ENCODE measurements at regions not wholly inside any gene's neighbourhood (a gene's known extent, or its start where the extent isn't known, plus 50 kb on each side); places are given as distances from the start of the nearest gene placed in this dataset.

GRCh38 chr1:239819096-239819495 lies 272.6 kb upstream of the FMN2 start:
- intact Hi-C loops (cut with micrococcal nuclease; ENCODE audit: unreplicated experiment) (no loop called here), in situ Hi-C loops (cut with HindIII; ENCODE audit: low pct_unique_long_range_greater_than_20kb, low sequenced_read_pairs) (no loop called here)
- no peak for TF ChIP-seq POLR2AphosphoS5 (IDR thresholded peaks at IDR 0.05; ENCODE audit: low read depth, low read length)
- no peak for TF ChIP-seq SIN3A (IDR thresholded peaks at IDR 0.05; ENCODE audit: borderline replicate concordance, insufficient read depth, low read depth, low read length)
- no peak; the same call in 1 of the 2 replicates for TF ChIP-seq CTCF (IDR thresholded peaks at IDR 0.05)
- TF ChIP-seq TCF7L2 (IDR thresholded peaks at IDR 0.05; ENCODE audit: low read depth, low read length) = no peak
- TF ChIP-seq, protein P1, sequence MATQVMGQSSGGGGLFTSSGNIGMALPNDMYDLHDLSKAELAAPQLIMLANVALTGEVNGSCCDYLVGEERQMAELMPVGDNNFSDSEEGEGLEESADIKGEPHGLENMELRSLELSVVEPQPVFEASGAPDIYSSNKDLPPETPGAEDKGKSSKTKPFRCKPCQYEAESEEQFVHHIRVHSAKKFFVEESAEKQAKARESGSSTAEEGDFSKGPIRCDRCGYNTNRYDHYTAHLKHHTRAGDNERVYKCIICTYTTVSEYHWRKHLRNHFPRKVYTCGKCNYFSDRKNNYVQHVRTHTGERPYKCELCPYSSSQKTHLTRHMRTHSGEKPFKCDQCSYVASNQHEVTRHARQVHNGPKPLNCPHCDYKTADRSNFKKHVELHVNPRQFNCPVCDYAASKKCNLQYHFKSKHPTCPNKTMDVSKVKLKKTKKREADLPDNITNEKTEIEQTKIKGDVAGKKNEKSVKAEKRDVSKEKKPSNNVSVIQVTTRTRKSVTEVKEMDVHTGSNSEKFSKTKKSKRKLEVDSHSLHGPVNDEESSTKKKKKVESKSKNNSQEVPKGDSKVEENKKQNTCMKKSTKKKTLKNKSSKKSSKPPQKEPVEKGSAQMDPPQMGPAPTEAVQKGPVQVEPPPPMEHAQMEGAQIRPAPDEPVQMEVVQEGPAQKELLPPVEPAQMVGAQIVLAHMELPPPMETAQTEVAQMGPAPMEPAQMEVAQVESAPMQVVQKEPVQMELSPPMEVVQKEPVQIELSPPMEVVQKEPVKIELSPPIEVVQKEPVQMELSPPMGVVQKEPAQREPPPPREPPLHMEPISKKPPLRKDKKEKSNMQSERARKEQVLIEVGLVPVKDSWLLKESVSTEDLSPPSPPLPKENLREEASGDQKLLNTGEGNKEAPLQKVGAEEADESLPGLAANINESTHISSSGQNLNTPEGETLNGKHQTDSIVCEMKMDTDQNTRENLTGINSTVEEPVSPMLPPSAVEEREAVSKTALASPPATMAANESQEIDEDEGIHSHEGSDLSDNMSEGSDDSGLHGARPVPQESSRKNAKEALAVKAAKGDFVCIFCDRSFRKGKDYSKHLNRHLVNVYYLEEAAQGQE (IDR thresholded peaks at IDR 0.05; ENCODE audit: insufficient read depth in 1 of 2, low read depth in 2 of 2, low read length in 1 of 2) = no peak
- POLR2A ChIA-PET = no interaction called here
- Histone ChIP-seq H3K27ac (ENCODE audit: low read length) (no peak overlapping the region), H3K4me3 (ENCODE audit: low read depth in 2 of 2, low read length in 2 of 2) (no peak overlapping the region), H3K4me1 (ENCODE audit: control insufficient read depth, insufficient read depth, low read length) (no peaks in the 10 kb centered on the region; the same call in 1 of the 2 replicates), H3K27me3 (ENCODE audit: control insufficient read depth, insufficient read depth, low read length) (no peaks in the 10 kb centered on the region), H3K36me3 (ENCODE audit: control insufficient read depth, insufficient read depth, low read length) (no peaks in the 10 kb centered on the region), H3K9me3 (ENCODE audit: control insufficient read depth, insufficient read depth, low read depth, low read length) (no peaks in the 10 kb centered on the region)
- ATAC-seq = no peak
- DNase-seq (ENCODE audit: low read depth, low spot score) = no peak
- CTCF ChIA-PET = no interaction called here
- no TSS peak for BruUV-seq (replicated peaks)

DNA sequence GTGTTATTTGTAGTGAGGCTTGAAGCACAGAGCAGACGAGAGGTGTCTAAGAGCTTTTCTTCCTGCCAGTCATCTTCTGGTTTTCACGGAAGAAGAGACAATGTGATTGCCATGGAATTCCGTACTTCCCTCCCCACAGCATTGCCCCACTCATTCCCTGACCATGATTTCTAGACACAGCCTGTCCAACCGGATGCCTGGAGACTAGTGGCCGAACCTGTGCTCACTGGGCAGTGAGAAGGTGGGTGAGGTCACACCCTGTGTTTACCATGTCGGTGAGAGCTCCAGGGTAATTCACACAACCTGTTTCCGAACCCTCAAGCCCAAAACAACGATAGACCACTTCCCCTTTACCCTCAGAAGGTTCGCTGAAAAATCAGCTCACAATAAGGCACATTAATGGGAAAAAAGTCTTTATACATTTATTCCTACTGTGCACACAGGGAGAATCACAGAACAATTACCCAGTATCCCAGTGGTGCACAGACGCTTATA lies 271.9 kb upstream of the FMN2 start:
- H3K27ac ChIP-seq (ENCODE audit: low read length) = no peak overlapping the region
- no peaks in the 10 kb centered on the region; the same call in 1 of the 2 replicates for H3K4me1 ChIP-seq (ENCODE audit: control insufficient read depth, insufficient read depth, low read length)
- intact Hi-C loops (cut with micrococcal nuclease; ENCODE audit: unreplicated experiment) (no loop called here), in situ Hi-C loops (cut with HindIII; ENCODE audit: low pct_unique_long_range_greater_than_20kb, low sequenced_read_pairs) (no loop called here)
- H3K4me3 ChIP-seq (ENCODE audit: low read depth in 2 of 2, low read length in 2 of 2) = no peak overlapping the region
- ATAC-seq (no peak), DNase-seq (ENCODE audit: low read depth, low spot score) (no peak)
- ChIA-PET POLR2A (no interaction called here), CTCF (no interaction called here)
- no peak for TF ChIP-seq POLR2AphosphoS5 (IDR thresholded peaks at IDR 0.05; ENCODE audit: low read depth, low read length)
- TF ChIP-seq CTCF (IDR thresholded peaks at IDR 0.05) = no peak
- TF ChIP-seq TCF7L2 (IDR thresholded peaks at IDR 0.05; ENCODE audit: low read depth, low read length) = no peak
- no peak for TF ChIP-seq SIN3A (IDR thresholded peaks at IDR 0.05; ENCODE audit: borderline replicate concordance, insufficient read depth, low read depth, low read length)
- TF ChIP-seq, protein P1 (IDR thresholded peaks at IDR 0.05; ENCODE audit: insufficient read depth in 1 of 2, low read depth in 2 of 2, low read length in 1 of 2) = no peak
- no peaks in the 10 kb centered on the region for H3K27me3 ChIP-seq (ENCODE audit: control insufficient read depth, insufficient read depth, low read length)
- H3K9me3 ChIP-seq (ENCODE audit: control insufficient read depth, insufficient read depth, low read depth, low read length) = no peaks in the 10 kb centered on the region
- no peaks in the 10 kb centered on the region for H3K36me3 ChIP-seq (ENCODE audit: control insufficient read depth, insufficient read depth, low read length)
- BruUV-seq (replicated peaks) = no TSS peak
